CD1c-positive myeloid dendritic cell (primary cell): ENCODE measurements at regions not wholly inside any gene's neighbourhood (a gene's known extent, or its start where the extent isn't known, plus 50 kb on each side); places are given as distances from the start of the nearest gene placed in this dataset.
A peak's percentile ranks its signal among the peaks of the same experiment; 100 is the strongest.
"Not testable (repeated sequence)": the region's sequence is repeated elsewhere in the genome, so short reads cannot be mapped to it uniquely, and the experiment has no call there.

Source experiments
- DNase-seq: peaks from one replicate; pipeline ENCODE4 v3.0.0-alpha.2; 2016; ENCODE audit errors: extremely low spot score

- not testable (repeated sequence) for DNase-seq
Measured at GRCh38 chr10:93127642-93128215, 54.0 kb downstream of the CYP26A1 start.

GRCh38 chr10:93131986-93132385 lies 58.3 kb downstream of the CYP26A1 start:
- no peak for DNase-seq

GRCh38 chr10:93138113-93138870 lies 64.6 kb downstream of the CYP26A1 start:
- peak; percentile 22 for DNase-seq

GRCh38 chr10:93139059-93139655 lies 65.5 kb downstream of the CYP26A1 start:
- DNase-seq, result peak; percentile 80

- no peak for DNase-seq
Measured at GRCh38 chr10:93142534-93142933, 68.8 kb downstream of the CYP26A1 start.

GRCh38 chr10:93143281-93143680 lies 69.6 kb downstream of the CYP26A1 start:
- DNase-seq, result peak; percentile 56

- no peak for DNase-seq
Measured at GRCh38 chr10:93146336-93146735, 72.6 kb downstream of the CYP26A1 start.

GRCh38 chr10:93147281-93147680 lies 73.6 kb downstream of the CYP26A1 start:
- no peak for DNase-seq

- no peak for DNase-seq
Measured at GRCh38 chr10:93148476-93148875, 74.8 kb downstream of the CYP26A1 start.

- no peak for DNase-seq
Measured at GRCh38 chr10:93149761-93150160, 76.1 kb downstream of the CYP26A1 start.

GRCh38 chr10:93150289-93150688 lies 76.6 kb downstream of the CYP26A1 start:
- DNase-seq, result peak; percentile 80

- peak; percentile 14 for DNase-seq
Measured at GRCh38 chr10:93150990-93151547, 77.4 kb downstream of the CYP26A1 start.

- no peak for DNase-seq
Measured at GRCh38 chr10:93152136-93152535, 78.4 kb downstream of the CYP26A1 start.

- DNase-seq, result no peak
Measured at GRCh38 chr10:93154531-93154930, 80.8 kb downstream of the CYP26A1 start.

GRCh38 chr10:93160140-93160539 lies 86.4 kb downstream of the CYP26A1 start:
- DNase-seq, result no peak

- peak; percentile 96 for DNase-seq
Measured at GRCh38 chr10:93160829-93161228, 87.1 kb downstream of the CYP26A1 start.

- DNase-seq, result no peak
Measured at GRCh38 chr10:93165367-93165766, 91.7 kb downstream of the CYP26A1 start.

- no peak for DNase-seq
Measured at GRCh38 chr10:93166134-93166533, 92.4 kb downstream of the CYP26A1 start.

GRCh38 chr10:93171837-93172236 lies 98.1 kb downstream of the CYP26A1 start:
- no peak for DNase-seq

GRCh38 chr10:93173967-93174845 lies 100.5 kb downstream of the CYP26A1 start:
- no peak for DNase-seq

- DNase-seq, result no peak
Measured at GRCh38 chr10:93175490-93175889, 101.8 kb downstream of the CYP26A1 start.

GRCh38 chr10:93177511-93177910 lies 103.8 kb downstream of the CYP26A1 start:
- no peak for DNase-seq
